Mesenchymal stem cell (in vitro differentiated cells and primary cell): ENCODE measurements at regions not wholly inside any gene's neighbourhood (a gene's known extent, or its start where the extent isn't known, plus 50 kb on each side); places are given as distances from the start of the nearest gene placed in this dataset.

Source experiments
- DNase-seq: peaks from one replicate; pipeline ENCODE4 v3.0.0-alpha.2; 2013
- H2AFZ ChIP-seq: one replicate; pipeline ENCODE4 v1.6.1; 2013; ENCODE audit warnings: low read depth, mild to moderate bottlenecking, control low read depth, inconsistent platforms, low read length, moderate library complexity
- H2AK5ac ChIP-seq: 2 replicates; pipeline ENCODE4 v1.6.1; 2013; ENCODE audit warnings: low read length, moderate library complexity, mild to moderate bottlenecking, inconsistent platforms; ENCODE audit not compliant: severe bottlenecking
- H2BK120ac ChIP-seq: one replicate; pipeline ENCODE4 v1.6.1; 2013; ENCODE audit warnings: low read depth, mild to moderate bottlenecking, inconsistent platforms, low read length, moderate library complexity
- H2BK12ac ChIP-seq, 2 experiments: one replicate each; pipeline ENCODE4 v1.6.1; 2013; ENCODE audit warnings: inconsistent platforms in 2 of 2, low read length in 2 of 2, mild to moderate bottlenecking in 2 of 2, moderate library complexity in 2 of 2, control low read depth in 1 of 2
- H2BK15ac ChIP-seq: one replicate; pipeline ENCODE4 v1.6.1; 2013; ENCODE audit warnings: mild to moderate bottlenecking, low read depth, inconsistent platforms; ENCODE audit not compliant: poor library complexity, severe bottlenecking
- H2BK5ac ChIP-seq: 2 replicates; pipeline ENCODE4 v1.6.1; 2013; ENCODE audit warnings: low read depth, mild to moderate bottlenecking, low read length, control low read depth, inconsistent platforms; ENCODE audit not compliant: poor library complexity, severe bottlenecking
- H3K14ac ChIP-seq, 2 experiments: one replicate each; pipeline ENCODE4 v1.6.1; 2013; ENCODE audit warnings: inconsistent platforms in 2 of 2, low read length in 2 of 2, control low read depth in 1 of 2, mild to moderate bottlenecking in 1 of 2, moderate library complexity in 1 of 2
- H3K18ac ChIP-seq, 2 experiments: one replicate each; pipeline ENCODE4 v1.6.1; 2013; ENCODE audit warnings: inconsistent platforms in 2 of 2, low read length in 2 of 2, control low read depth in 1 of 2, low read depth in 1 of 2, mild to moderate bottlenecking in 1 of 2
- H3K23ac ChIP-seq, 2 experiments: one replicate each; pipeline ENCODE4 v1.6.1; 2013; ENCODE audit warnings: inconsistent platforms in 2 of 2, low read length in 2 of 2, mild to moderate bottlenecking in 2 of 2, moderate library complexity in 2 of 2, control low read depth in 1 of 2
- H3K27ac ChIP-seq: 2 replicates; pipeline ENCODE4 v1.5.1; 2013; ENCODE audit warnings: mild to moderate bottlenecking, moderate library complexity, low read length, control low read depth, inconsistent platforms; ENCODE audit not compliant: poor library complexity, severe bottlenecking
- H3K27me3 ChIP-seq, 2 experiments: 2 replicates each; pipeline versions ENCODE4 v1.6.1 to v1.7.0; 2013; ENCODE audit warnings: low read length in 2 of 2, mild to moderate bottlenecking in 2 of 2, moderate library complexity in 2 of 2, control low read depth in 1 of 2, inconsistent platforms in 1 of 2; ENCODE audit not compliant: control insufficient read depth in 1 of 2, insufficient read depth in 1 of 2
- H3K36me3 ChIP-seq, 2 experiments: 2 replicates each; pipeline versions ENCODE4 v1.6.1 to v1.7.0; 2013; ENCODE audit warnings: low read length in 2 of 2, control low read depth in 1 of 2, inconsistent platforms in 1 of 2, low read depth in 1 of 2, mild to moderate bottlenecking in 1 of 2; ENCODE audit not compliant: insufficient read depth in 2 of 2, control insufficient read depth in 1 of 2
- H3K4ac ChIP-seq, 2 experiments: one replicate each; pipeline ENCODE4 v1.6.1; 2013; ENCODE audit warnings: inconsistent platforms in 2 of 2, low read length in 2 of 2, mild to moderate bottlenecking in 2 of 2, moderate library complexity in 2 of 2, control low read depth in 1 of 2, low read depth in 1 of 2
- H3K4me1 ChIP-seq: 2 replicates; pipeline ENCODE4 v1.6.1; 2013; ENCODE audit warnings: low read depth, low read length, control low read depth; ENCODE audit not compliant: control insufficient read depth, insufficient read depth
- H3K4me2 ChIP-seq: 2 replicates; pipeline ENCODE4 v1.6.1; 2013; ENCODE audit warnings: low read length, mild to moderate bottlenecking, inconsistent platforms; ENCODE audit not compliant: poor library complexity, severe bottlenecking
- H3K4me3 ChIP-seq, 2 experiments: 2 replicates each; pipeline versions ENCODE4 v1.5.1 to v1.7.0; 2013; ENCODE audit warnings: low read length in 2 of 2, mild to moderate bottlenecking in 2 of 2, control low read depth in 1 of 2, low read depth in 1 of 2; ENCODE audit not compliant: insufficient read depth in 1 of 2
- H3K79me1 ChIP-seq: replicated peaks from 2 replicates; pipeline ENCODE4 v1.6.1; 2013; ENCODE audit warnings: mild to moderate bottlenecking, control low read depth, low read length, inconsistent platforms; ENCODE audit not compliant: poor library complexity, severe bottlenecking
- H3K9ac ChIP-seq: 2 replicates; pipeline ENCODE4 v1.7.0; 2013; ENCODE audit warnings: mild to moderate bottlenecking, low read length, moderate library complexity
- H3K9me3 ChIP-seq: 2 replicates; pipeline ENCODE4 v1.7.0; 2013; ENCODE audit warnings: mild to moderate bottlenecking, low read length; ENCODE audit not compliant: control insufficient read depth
- H4K8ac ChIP-seq: one replicate; pipeline ENCODE4 v1.6.1; 2013; ENCODE audit warnings: inconsistent platforms, mild to moderate bottlenecking, low read length, moderate library complexity
- H4K91ac ChIP-seq: one replicate; pipeline ENCODE4 v1.6.1; 2013; ENCODE audit warnings: mild to moderate bottlenecking, low read length, inconsistent platforms
- WGBS: methylation state at CpG from one replicate; pipeline ENCODE4 v1.1.7; 2013; ENCODE audit warnings: mixed read lengths; 5-methylcytosine and 5-hydroxymethylcytosine counted together

- no peak overlapping the region for H3K14ac ChIP-seq
Observed at GRCh38 chr14:87286826-87287225, 706.2 kb downstream of the GALC start.

DNA sequence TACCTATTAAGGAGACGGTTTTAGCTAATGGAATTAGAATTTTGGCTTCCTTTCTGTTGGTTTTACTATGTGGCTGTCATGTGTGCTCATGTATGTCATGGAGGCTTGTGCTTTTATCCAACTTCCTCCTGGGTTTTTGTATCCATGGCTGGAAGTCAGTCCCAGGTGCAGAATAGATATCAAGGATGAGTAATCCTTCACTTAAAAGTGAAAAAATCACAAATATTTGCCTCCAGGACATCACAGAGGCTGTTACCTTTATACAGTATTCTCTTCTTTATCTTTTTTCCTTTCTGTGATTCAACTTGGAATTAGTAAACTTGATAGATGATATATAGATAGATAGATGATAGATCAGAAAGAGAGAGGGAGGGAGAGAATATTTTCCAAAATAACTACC, 706.8 kb downstream of the GALC start:
- Histone ChIP-seq H2BK12ac (no peak overlapping the region), H3K23ac (no peak overlapping the region), H2AFZ (no peak overlapping the region), H2AK5ac (no peak overlapping the region), H3K4me3 (no peak overlapping the region), H2BK120ac (no peak overlapping the region), H3K36me3 (no peaks in the 10 kb centered on the region), H3K14ac (no peak overlapping the region), H2BK15ac (no peak overlapping the region), H4K91ac (no peak overlapping the region), H4K8ac (no peak overlapping the region), H3K9me3 (no peaks in the 10 kb centered on the region), H3K18ac (no peak overlapping the region), H3K4me1 (no peaks in the 10 kb centered on the region), H3K27ac (no peak overlapping the region), H3K4me2 (no peak overlapping the region), H3K79me1 (no peaks in the 10 kb centered on the region), H3K4ac (no peak overlapping the region), H3K9ac (no peak overlapping the region), H3K27me3 (no peaks in the 10 kb centered on the region), H2BK5ac (no peak overlapping the region)
- DNase-seq = no peak
- 69% methylated on average over 1 of the region's 1 CpG for WGBS

More at GRCh38 chr14:87286826-87287225, 706.2 kb downstream of the GALC start:
- Histone ChIP-seq H3K27ac (no peak overlapping the region), H3K4me2 (no peak overlapping the region), H3K4ac (no peak overlapping the region), H3K36me3 (no peaks in the 10 kb centered on the region), H3K18ac (no peak overlapping the region), H3K4me1 (no peaks in the 10 kb centered on the region), H2AFZ (no peak overlapping the region), H4K8ac (no peak overlapping the region), H3K27me3 (no peaks in the 10 kb centered on the region), H3K9me3 (peaks cover 4% of the 10 kb centered on the region), H3K9ac (no peak overlapping the region), H3K79me1 (no peaks in the 10 kb centered on the region), H2BK5ac (no peak overlapping the region), H2BK15ac (no peak overlapping the region), H3K4me3 (no peak overlapping the region), H2BK12ac (no peak overlapping the region), H2AK5ac (no peak overlapping the region), H3K23ac (no peak overlapping the region), H4K91ac (no peak overlapping the region), H2BK120ac (no peak overlapping the region)
- WGBS = no CpG with 5 or more reads among the region's 1 CpG
- DNase-seq = no peak

- Histone ChIP-seq H4K8ac (no peak overlapping the region), H2BK15ac (no peak overlapping the region), H4K91ac (no peak overlapping the region), H3K27me3 (no peaks in the 10 kb centered on the region), H3K4ac (no peak overlapping the region), H3K4me2 (no peak overlapping the region), H2BK120ac (no peak overlapping the region), H3K23ac (no peak overlapping the region), H3K36me3 (no peaks in the 10 kb centered on the region), H3K4me1 (no peaks in the 10 kb centered on the region), H2AK5ac (no peak overlapping the region), H2BK5ac (no peak overlapping the region), H3K27ac (no peak overlapping the region), H2BK12ac (no peak overlapping the region), H2AFZ (no peak overlapping the region), H3K4me3 (no peak overlapping the region), H3K18ac (no peak overlapping the region), H3K9me3 (no peaks in the 10 kb centered on the region), H3K79me1 (no peaks in the 10 kb centered on the region), H3K9ac (no peak overlapping the region), H3K14ac (no peak overlapping the region)
- WGBS = 100% methylated on average over 2 of the region's 2 CpGs
- no peak for DNase-seq
Observed at GRCh38 chr14:87285506-87285905, 707.5 kb downstream of the GALC start.

DNA sequence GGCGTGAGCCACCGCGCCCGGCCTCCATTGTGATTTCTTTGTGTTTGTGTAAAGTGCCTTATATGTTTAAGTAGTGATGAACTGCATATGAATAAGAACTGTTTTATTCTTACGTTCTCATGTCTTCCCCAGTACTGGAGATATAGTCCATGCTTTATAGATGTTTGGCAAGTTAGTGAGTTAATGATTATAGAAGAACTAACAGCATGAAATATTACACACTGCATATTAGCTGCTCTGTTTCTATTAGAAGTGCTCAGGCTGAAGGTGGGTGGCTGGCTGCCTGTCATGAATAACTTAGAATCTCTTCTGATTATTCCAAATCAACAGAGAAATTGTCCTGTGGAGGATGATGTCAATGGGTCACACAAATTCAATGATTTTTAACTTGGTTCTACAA, 709.4 kb downstream of the GALC start:
- no peaks in the 10 kb centered on the region for H3K27me3 ChIP-seq
- H3K4ac ChIP-seq = no peak overlapping the region
- no peak overlapping the region for H4K8ac ChIP-seq
- no peak overlapping the region for H2BK12ac ChIP-seq
- no peak overlapping the region for H2AFZ ChIP-seq
- no peaks in the 10 kb centered on the region for H3K36me3 ChIP-seq
- DNase-seq = no peak
- no peak overlapping the region for H2BK120ac ChIP-seq
- no peak overlapping the region for H3K14ac ChIP-seq
- no peaks in the 10 kb centered on the region for H3K9me3 ChIP-seq
- H3K9ac ChIP-seq = no peak overlapping the region
- H3K4me2 ChIP-seq = no peak overlapping the region
- no peaks in the 10 kb centered on the region for H3K4me1 ChIP-seq
- H3K27ac ChIP-seq = no peak overlapping the region
- no peak overlapping the region for H3K4me3 ChIP-seq
- 96% methylated on average over 4 of the region's 5 CpGs for WGBS
- no peak overlapping the region for H3K18ac ChIP-seq
- no peaks in the 10 kb centered on the region for H3K79me1 ChIP-seq
- H2BK5ac ChIP-seq = no peak overlapping the region
- no peak overlapping the region for H4K91ac ChIP-seq
- H2BK15ac ChIP-seq = no peak overlapping the region
- H3K23ac ChIP-seq = no peak overlapping the region
- no peak overlapping the region for H2AK5ac ChIP-seq
